PC-9 (cell line): ENCODE measurements at regions not wholly inside any gene's neighbourhood (a gene's known extent, or its start where the extent isn't known, plus 50 kb on each side); places are given as distances from the start of the nearest gene placed in this dataset.

Experiments used
- BruUV-seq: library from RNA; stranded (reverse); fragments of 400-500 nt; replicated peaks from 2 replicates; lab custom pipeline; 2021; lab: Mats Ljungman, UMichigan
- CTCF ChIA-PET: fragments of 300-600 bp; sonication (Branson Sonifier 250); formaldehyde crosslinking; loops from one replicate; lab custom pipeline; 2022; ENCODE audit warnings: antibody characterized with exemption; lab: Charles Lee
- POLR2A ChIA-PET: fragments of 300-600 bp; sonication (Branson Sonifier 250); formaldehyde crosslinking; loops from one replicate; lab custom pipeline; 2022; ENCODE audit warnings: antibody characterized with exemption; ENCODE audit not compliant: unreplicated experiment; lab: Charles Lee
- DNase-seq, 2 experiments: peaks; one replicate each; pipeline versions ENCODE4 v3.0.0 to v3.0.0-alpha.2; 2015 to 2022; ENCODE audit warnings: mixed read lengths in 1 of 2
- H2AFZ ChIP-seq: fragments of 200-600 bp; sonication (generic); 2 replicates; pipeline ENCODE4 v1.8.1; 2017; ENCODE audit warnings: antibody characterized with exemption
- H3F3A ChIP-seq: fragments of 200-600 bp; sonication (generic); 2 replicates; pipeline ENCODE4 v1.8.1; 2017; ENCODE audit warnings: antibody characterized with exemption, mild to moderate bottlenecking, low read depth; ENCODE audit not compliant: insufficient read depth
- H3K27ac ChIP-seq: fragments of 200-600 bp; sonication (generic); 2 replicates; pipeline ENCODE4 v1.6.1; 2016; ENCODE audit warnings: mixed run types
- H3K27me3 ChIP-seq: fragments of 200-600 bp; sonication (generic); 2 replicates; pipeline ENCODE4 v1.6.1; 2016; ENCODE audit warnings: low read depth, mixed run types; ENCODE audit not compliant: insufficient read depth
- H3K36me3 ChIP-seq: fragments of 200-600 bp; sonication (generic); 2 replicates; pipeline ENCODE4 v1.6.1; 2016; ENCODE audit warnings: low read depth, mixed run types
- H3K4me1 ChIP-seq: fragments of 200-600 bp; sonication (generic); replicated peaks from 2 replicates; pipeline ENCODE4 v1.6.1; 2016; ENCODE audit warnings: mixed run types; ENCODE audit not compliant: insufficient read depth
- H3K4me2 ChIP-seq: fragments of 200-600 bp; sonication (generic); 2 replicates; pipeline ENCODE4 v1.6.1; 2017; ENCODE audit warnings: mixed run types
- H3K4me3 ChIP-seq: fragments of 200-600 bp; sonication (generic); 2 replicates; pipeline ENCODE4 v1.6.1; 2016; ENCODE audit warnings: mixed run types
- H3K79me2 ChIP-seq: fragments of 200-600 bp; sonication (generic); 2 replicates; pipeline ENCODE4 v1.6.1; 2017; ENCODE audit warnings: low read depth, mixed run types
- H3K9me2 ChIP-seq: fragments of 200-600 bp; sonication (generic); 2 replicates; pipeline ENCODE4 v1.8.1; 2017; ENCODE audit warnings: mild to moderate bottlenecking; ENCODE audit not compliant: insufficient read depth
- H3K9me3 ChIP-seq: fragments of 200-600 bp; sonication (generic); 2 replicates; pipeline ENCODE4 v1.8.1; 2016; ENCODE audit warnings: low read depth; ENCODE audit not compliant: insufficient read depth
- H4K20me1 ChIP-seq: fragments of 200-600 bp; sonication (generic); 2 replicates; pipeline ENCODE4 v1.8.1; 2017; ENCODE audit not compliant: insufficient read depth
- EZH2 ChIP-seq: fragments of 200-600 bp; sonication (generic); IDR thresholded peaks from 2 replicates; pipeline ENCODE4 v1.8.0; 2017; ENCODE audit warnings: antibody characterized with exemption, low read depth
- intact Hi-C: fragments of 100-400 bp; cut with micrococcal nuclease; formaldehyde crosslinking; loops from one replicate; pipeline ENCODE4 v1.10.0; 2022; ENCODE audit not compliant: unreplicated experiment
- TF ChIP-seq, protein P1 (sequence below): fragments of 200-600 bp; sonication (generic); conservative IDR thresholded peaks from 2 replicates; pipeline ENCODE4 v1.6.1; 2017; ENCODE audit warnings: mixed run types, antibody characterized with exemption, mild to moderate bottlenecking, moderate library complexity

- Histone ChIP-seq H3K79me2 (no peaks in the 10 kb centered on the region), H3K9me3 (no peaks in the 10 kb centered on the region), H3K36me3 (no peaks in the 10 kb centered on the region), H3K9me2 (no peaks in the 10 kb centered on the region), H3K4me2 (no peak overlapping the region), H3K4me3 (no peak overlapping the region), H3K27ac (no peak overlapping the region), H3F3A (peaks cover 16% of the 10 kb centered on the region), H4K20me1 (no peaks in the 10 kb centered on the region), H3K4me1 (peaks cover 26% of the 10 kb centered on the region), H2AFZ (no peak overlapping the region), H3K27me3 (no peaks in the 10 kb centered on the region)
- BruUV-seq, result no TSS peak
- no peak for DNase-seq
- CTCF ChIA-PET, result no interaction called here
- POLR2A ChIA-PET, result no interaction called here
- TF ChIP-seq EZH2, result no peak
- TF ChIP-seq, protein P1, sequence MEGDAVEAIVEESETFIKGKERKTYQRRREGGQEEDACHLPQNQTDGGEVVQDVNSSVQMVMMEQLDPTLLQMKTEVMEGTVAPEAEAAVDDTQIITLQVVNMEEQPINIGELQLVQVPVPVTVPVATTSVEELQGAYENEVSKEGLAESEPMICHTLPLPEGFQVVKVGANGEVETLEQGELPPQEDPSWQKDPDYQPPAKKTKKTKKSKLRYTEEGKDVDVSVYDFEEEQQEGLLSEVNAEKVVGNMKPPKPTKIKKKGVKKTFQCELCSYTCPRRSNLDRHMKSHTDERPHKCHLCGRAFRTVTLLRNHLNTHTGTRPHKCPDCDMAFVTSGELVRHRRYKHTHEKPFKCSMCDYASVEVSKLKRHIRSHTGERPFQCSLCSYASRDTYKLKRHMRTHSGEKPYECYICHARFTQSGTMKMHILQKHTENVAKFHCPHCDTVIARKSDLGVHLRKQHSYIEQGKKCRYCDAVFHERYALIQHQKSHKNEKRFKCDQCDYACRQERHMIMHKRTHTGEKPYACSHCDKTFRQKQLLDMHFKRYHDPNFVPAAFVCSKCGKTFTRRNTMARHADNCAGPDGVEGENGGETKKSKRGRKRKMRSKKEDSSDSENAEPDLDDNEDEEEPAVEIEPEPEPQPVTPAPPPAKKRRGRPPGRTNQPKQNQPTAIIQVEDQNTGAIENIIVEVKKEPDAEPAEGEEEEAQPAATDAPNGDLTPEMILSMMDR, result no peak
- intact Hi-C loops, result no loop called here
Measured at GRCh38 chr15:70309716-70310115, 212.0 kb upstream of the TLE3 start.

- no peaks in the 10 kb centered on the region for H4K20me1 ChIP-seq
- no peaks in the 10 kb centered on the region for H3K9me3 ChIP-seq
- no peak overlapping the region for H3K4me3 ChIP-seq
- ChIA-PET CTCF (no interaction called here), POLR2A (no interaction called here)
- DNase-seq, result no peak
- TF ChIP-seq, protein P1, result no peak
- no peak for TF ChIP-seq EZH2
- H3K79me2 ChIP-seq, result no peaks in the 10 kb centered on the region
- H3K27ac ChIP-seq, result no peak overlapping the region
- BruUV-seq, result no TSS peak
- no peaks in the 10 kb centered on the region for H3K27me3 ChIP-seq
- intact Hi-C loops, result no loop called here
- H3K9me2 ChIP-seq, result no peaks in the 10 kb centered on the region
- no peaks in the 10 kb centered on the region for H3K36me3 ChIP-seq
- peaks cover 26% of the 10 kb centered on the region for H3K4me1 ChIP-seq
- H3K4me2 ChIP-seq, result peak overlapping the region; percentile 58
- H3F3A ChIP-seq, result peaks cover 16% of the 10 kb centered on the region
- no peak overlapping the region for H2AFZ ChIP-seq
Measured at GRCh38 chr15:70308735-70309434, 211.2 kb upstream of the TLE3 start.

- H4K20me1 ChIP-seq, result no peaks in the 10 kb centered on the region
- no peaks in the 10 kb centered on the region for H3K9me2 ChIP-seq
- ChIA-PET CTCF (interaction anchor here (0.7 kb wide), 1 partner anchor 90 kb away, joined by 8 read pairs; no protein-coding TSS in a partner anchor), POLR2A (interaction anchor here (0.6 kb wide), 1 partner anchor 389 kb away, joined by 7 read pairs; no protein-coding TSS in a partner anchor)
- H3F3A ChIP-seq, result peaks cover 16% of the 10 kb centered on the region
- no peaks in the 10 kb centered on the region for H3K27me3 ChIP-seq
- H3K9me3 ChIP-seq, result no peaks in the 10 kb centered on the region
- H3K36me3 ChIP-seq, result no peaks in the 10 kb centered on the region
- no peak overlapping the region for H3K27ac ChIP-seq
- no TSS peak for BruUV-seq
- H3K4me3 ChIP-seq, result no peak overlapping the region
- peak overlapping the region; percentile 58 for H3K4me2 ChIP-seq
- intact Hi-C loops, result no loop called here
- H3K4me1 ChIP-seq, result peaks cover 26% of the 10 kb centered on the region
- no peaks in the 10 kb centered on the region for H3K79me2 ChIP-seq
- peak; percentile 47 to 84 for DNase-seq
- H2AFZ ChIP-seq, result no peak overlapping the region
- TF ChIP-seq, protein P1, result no peak
- TF ChIP-seq EZH2, result no peak
Measured at GRCh38 chr15:70308011-70308734, 210.5 kb upstream of the TLE3 start.
